Transverse colon (tissue), 4 donors: ENCODE measurements at regions not wholly inside any gene's neighbourhood (a gene's known extent, or its start where the extent isn't known, plus 50 kb on each side); places are given as distances from the start of the nearest gene placed in this dataset.

ENCODE experiments used
- DNase-seq: peaks from one replicate; pipeline ENCODE4 v3.0.0-alpha.2; 2019
- H3K27ac ChIP-seq, 4 donors: fragments of 200-600 bp; sonication (generic); 2 replicates each; pipeline ENCODE4 v1.5.1; 2016 to 2018; ENCODE audit warnings: inconsistent platforms in 4 of 4
- H3K27me3 ChIP-seq: fragments of 200-600 bp; sonication (generic); 2 replicates; pipeline ENCODE4 v1.5.1; 2017; ENCODE audit warnings: inconsistent platforms
- H3K36me3 ChIP-seq, 4 donors: fragments of 200-600 bp; sonication (generic); 2 replicates each; pipeline ENCODE4 v1.5.1; 2017 to 2019; ENCODE audit warnings: inconsistent platforms in 4 of 4
- H3K4me1 ChIP-seq, 4 donors: fragments of 200-600 bp; sonication (generic); 2 replicates each; pipeline ENCODE4 v1.5.1; 2017 to 2020; ENCODE audit warnings: inconsistent platforms in 4 of 4
- H3K4me3 ChIP-seq, 4 donors: fragments of 200-600 bp; sonication (generic); 1 replicate in 1 of 4; 2 replicates in 3 of 4; pipeline versions ENCODE4 v1.5.1 to v1.6.1; 2017 to 2019; ENCODE audit warnings: inconsistent platforms in 4 of 4
- H3K9me3 ChIP-seq, 2 donors: fragments of 200-600 bp; sonication (generic); 2 replicates each; pipeline ENCODE4 v1.5.1; 2017 to 2019; ENCODE audit warnings: inconsistent platforms in 2 of 2
- EP300 ChIP-seq: sonication (generic); formaldehyde crosslinking; IDR thresholded peaks from one replicate; pipeline ENCODE4 v1.6.1; 2017; ENCODE audit warnings: antibody characterized with exemption, low read depth
- POLR2A ChIP-seq: fragments of 450-650 bp; IDR thresholded peaks from one replicate; pipeline ENCODE4 v1.6.1; 2016; ENCODE audit warnings: antibody characterized with exemption, mild to moderate bottlenecking, moderate library complexity
- POLR2AphosphoS5 ChIP-seq, 3 donors: sonication (generic); formaldehyde crosslinking; IDR thresholded peaks; one replicate each; pipeline ENCODE4 v1.6.1; 2016; ENCODE audit warnings: antibody characterized with exemption in 3 of 3
- WGBS, 2 donors: methylation state at CpG; one replicate each; pipeline ENCODE4 v1.1.5; 2018; ENCODE audit warnings: low coverage in 1 of 2; 5-methylcytosine and 5-hydroxymethylcytosine counted together
- in situ Hi-C, 4 donors: fragments of 200-750 bp; cut with MboI; loops; one replicate each; pipeline versions ENCODE4 v1.15.0 to v1.15.1; 2017; ENCODE audit warnings: low sequenced_read_pairs in 3 of 4, low pct_ligation_motif_present in 1 of 4, low pct_unique_long_range_greater_than_20kb in 1 of 4
- intact Hi-C: fragments of 100-400 bp; cut with DNase I; formaldehyde crosslinking; loops from one replicate; pipeline ENCODE4 v1.15.1; 2023; ENCODE audit warnings: low total_unique reads
- TF ChIP-seq, protein P1 (sequence below), 5 experiments: fragments of 200-600 bp in 3 of 5; fragments of 450-650 bp in 2 of 5; sonication (generic) in 3 of 5; IDR thresholded peaks; 1 replicate in 2 of 5; 2 replicates in 3 of 5; pipeline ENCODE4 v1.5.1; 2016 to 2017; ENCODE audit warnings: antibody characterized with exemption in 5 of 5, inconsistent platforms in 3 of 5, mild to moderate bottlenecking in 2 of 5, moderate library complexity in 1 of 5

DNA sequence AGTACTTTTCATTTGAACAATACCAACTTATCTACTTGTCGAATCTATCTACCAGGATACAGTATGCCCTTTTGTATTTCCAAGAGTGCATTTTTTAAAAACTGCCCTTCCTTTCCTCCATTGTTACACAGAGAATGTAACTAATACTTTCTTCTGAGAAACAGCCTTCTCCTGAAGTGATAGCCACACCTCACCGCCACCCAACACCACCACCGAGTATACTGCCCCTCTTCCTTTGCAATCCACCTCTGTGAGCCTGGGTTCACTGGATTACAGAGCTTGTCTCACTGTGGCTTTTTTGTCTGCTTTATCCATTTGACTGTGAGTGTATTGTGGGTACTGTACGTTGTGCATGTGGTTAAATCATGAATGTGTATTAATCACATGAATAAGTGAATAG is 305.4 kb downstream of the KLF12 start:
- in situ Hi-C loops = loop anchor here in 1 of 4 donors (25.0 kb wide), 1 partner anchor 458 kb away; no protein-coding TSS in a partner anchor
- WGBS, 2 donors = 81 to 86% methylated on average over 3 to 4 of the region's 4 CpGs

DNA sequence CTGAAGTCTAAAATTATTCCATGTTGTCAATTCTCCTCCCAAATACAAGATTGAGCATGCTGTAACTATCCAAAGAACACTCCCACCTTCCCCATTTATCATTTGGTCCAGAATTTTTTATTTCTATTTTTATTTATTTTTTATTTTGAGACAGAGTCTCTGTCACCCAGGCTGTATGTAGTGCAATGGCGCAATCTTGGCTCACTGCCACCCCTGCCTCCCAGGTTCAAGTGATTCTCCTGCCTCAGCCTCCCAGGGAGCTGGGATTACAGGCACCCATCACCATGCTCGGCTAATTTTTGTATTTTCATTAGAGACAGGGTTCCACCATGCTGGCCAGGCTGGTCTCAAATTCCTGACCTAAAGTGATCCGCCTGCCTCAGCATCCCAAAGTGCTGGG is 306.8 kb downstream of the KLF12 start:
- WGBS, 2 donors = 75 to 90% methylated on average over 3 of the region's 3 CpGs
- DNase-seq = no peak
- Histone ChIP-seq H3K9me3 (no peaks in the 10 kb centered on the region), H3K4me1 (peaks cover 0 to 5% (median 4%) of the 10 kb centered on the region in 4 donors), H3K27me3 (no peaks in the 10 kb centered on the region), H3K4me3 (no peak overlapping the region), H3K27ac (no peak overlapping the region), H3K36me3 (no peaks in the 10 kb centered on the region)
- intact Hi-C loops (no loop called here), in situ Hi-C loops (loop anchor here in 1 of 4 donors (25.0 kb wide), 1 partner anchor 460 kb away; no protein-coding TSS in a partner anchor)
- TF ChIP-seq, protein P1, sequence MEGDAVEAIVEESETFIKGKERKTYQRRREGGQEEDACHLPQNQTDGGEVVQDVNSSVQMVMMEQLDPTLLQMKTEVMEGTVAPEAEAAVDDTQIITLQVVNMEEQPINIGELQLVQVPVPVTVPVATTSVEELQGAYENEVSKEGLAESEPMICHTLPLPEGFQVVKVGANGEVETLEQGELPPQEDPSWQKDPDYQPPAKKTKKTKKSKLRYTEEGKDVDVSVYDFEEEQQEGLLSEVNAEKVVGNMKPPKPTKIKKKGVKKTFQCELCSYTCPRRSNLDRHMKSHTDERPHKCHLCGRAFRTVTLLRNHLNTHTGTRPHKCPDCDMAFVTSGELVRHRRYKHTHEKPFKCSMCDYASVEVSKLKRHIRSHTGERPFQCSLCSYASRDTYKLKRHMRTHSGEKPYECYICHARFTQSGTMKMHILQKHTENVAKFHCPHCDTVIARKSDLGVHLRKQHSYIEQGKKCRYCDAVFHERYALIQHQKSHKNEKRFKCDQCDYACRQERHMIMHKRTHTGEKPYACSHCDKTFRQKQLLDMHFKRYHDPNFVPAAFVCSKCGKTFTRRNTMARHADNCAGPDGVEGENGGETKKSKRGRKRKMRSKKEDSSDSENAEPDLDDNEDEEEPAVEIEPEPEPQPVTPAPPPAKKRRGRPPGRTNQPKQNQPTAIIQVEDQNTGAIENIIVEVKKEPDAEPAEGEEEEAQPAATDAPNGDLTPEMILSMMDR (IDR thresholded peaks at IDR 0.05) = no peak
- TF ChIP-seq POLR2A (no peak), EP300 (no peak)

More for the DNA sequence above, 305.4 kb downstream of the KLF12 start:
- intact Hi-C loops = no loop called here
- Histone ChIP-seq H3K27ac (no peak overlapping the region), H3K9me3 (no peaks in the 10 kb centered on the region), H3K4me3 (no peak overlapping the region), H3K27me3 (no peaks in the 10 kb centered on the region), H3K4me1 (peaks cover 0 to 10% (median 6%) of the 10 kb centered on the region in 4 donors), H3K36me3 (no peaks in the 10 kb centered on the region)
- no peak for DNase-seq
- TF ChIP-seq POLR2AphosphoS5 (IDR thresholded peaks at IDR 0.05) = no peak
- no peak for TF ChIP-seq POLR2A
- no peak for TF ChIP-seq EP300
- TF ChIP-seq, protein P1 (IDR thresholded peaks at IDR 0.05) = no peak

DNA sequence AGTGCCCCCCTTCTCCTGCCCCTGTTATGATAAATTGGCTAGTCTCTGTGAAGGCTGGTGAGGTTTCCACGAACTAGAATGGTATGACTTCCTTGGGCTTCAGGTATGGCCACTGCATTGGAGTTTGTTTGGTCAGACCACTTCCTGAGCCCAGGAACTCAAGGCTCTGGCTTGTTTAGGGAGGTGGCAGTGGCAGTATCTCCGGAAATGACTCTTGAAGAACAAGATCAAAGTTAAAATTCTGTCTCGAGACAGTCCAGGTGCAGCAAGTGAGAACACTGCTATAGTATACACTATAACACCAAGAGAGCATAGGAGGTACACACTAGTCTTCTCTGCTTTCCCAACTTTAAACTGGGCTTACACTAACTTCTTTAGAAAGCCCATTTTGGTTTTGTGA is 309.1 kb downstream of the KLF12 start:
- Histone ChIP-seq H3K27ac (no peak overlapping the region), H3K4me1 (no peaks in the 10 kb centered on the region), H3K27me3 (no peaks in the 10 kb centered on the region), H3K9me3 (no peaks in the 10 kb centered on the region), H3K36me3 (no peaks in the 10 kb centered on the region), H3K4me3 (no peak overlapping the region)
- DNase-seq = no peak
- in situ Hi-C loops (loop anchor here in 1 of 4 donors (25.0 kb wide), 1 partner anchor 462 kb away; no protein-coding TSS in a partner anchor), intact Hi-C loops (no loop called here)
- TF ChIP-seq, protein P1 (IDR thresholded peaks at IDR 0.05) = no peak
- no peak for TF ChIP-seq POLR2A
- no peak for TF ChIP-seq EP300
- no peak for TF ChIP-seq POLR2AphosphoS5 (IDR thresholded peaks at IDR 0.05)
- WGBS, 2 donors = 87 to 100% methylated on average over 1 to 3 of the region's 3 CpGs

DNA sequence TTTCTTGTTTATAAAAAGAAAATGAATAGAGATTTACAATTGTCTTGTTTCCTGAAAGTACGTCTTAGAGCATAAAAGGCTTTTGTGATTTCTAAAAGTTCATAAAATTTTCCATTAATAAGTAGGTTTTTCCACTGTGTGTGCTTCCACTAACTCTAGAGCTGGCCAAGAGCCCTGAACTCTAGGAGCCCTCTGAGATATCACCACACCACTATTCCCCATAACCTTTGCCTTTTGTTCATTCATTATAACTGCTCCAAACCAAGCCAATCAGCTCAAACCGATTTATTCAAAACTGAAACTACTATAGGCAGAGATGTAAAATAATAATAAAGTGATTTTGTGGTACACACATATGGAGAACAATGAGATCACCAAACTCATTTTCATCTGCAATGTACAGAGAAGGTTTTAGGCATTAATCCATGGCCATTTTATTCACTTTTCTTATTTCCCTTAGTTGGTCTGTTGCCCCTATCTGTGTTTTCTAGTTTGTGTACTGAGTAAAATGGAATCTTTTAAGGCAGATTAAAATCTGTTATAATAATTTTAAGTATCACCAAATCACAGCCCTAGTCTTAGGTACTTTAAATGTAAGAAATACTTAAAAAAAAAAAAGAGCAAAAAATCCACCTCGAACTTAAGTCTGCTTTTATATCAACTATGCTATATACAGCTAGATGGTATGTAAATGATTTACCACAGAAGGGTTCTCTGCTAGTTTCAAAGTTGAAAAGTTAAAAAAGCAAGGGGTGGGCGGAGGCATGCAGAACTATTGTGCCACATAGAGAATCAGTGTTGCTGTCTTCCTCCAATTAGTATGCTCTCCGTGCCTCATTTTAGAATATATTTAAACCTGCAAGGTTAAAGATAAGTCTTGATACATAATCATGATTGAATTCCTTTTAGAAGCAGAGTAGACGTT is 311.3 kb downstream of the KLF12 start:
- Histone ChIP-seq H3K4me3 (no peak overlapping the region), H3K9me3 (no peaks in the 10 kb centered on the region), H3K27ac (no peak overlapping the region), H3K4me1 (no peaks in the 10 kb centered on the region), H3K27me3 (no peaks in the 10 kb centered on the region), H3K36me3 (no peaks in the 10 kb centered on the region)
- WGBS, 2 donors = 84 to 93% methylated on average over 6 of the region's 6 CpGs
- TF ChIP-seq POLR2A = no peak
- TF ChIP-seq, protein P1 (IDR thresholded peaks at IDR 0.05) = no peak
- TF ChIP-seq POLR2AphosphoS5 (IDR thresholded peaks at IDR 0.05) = no peak
- no peak for TF ChIP-seq EP300
- intact Hi-C loops (no loop called here), in situ Hi-C loops (no loop called here)
- DNase-seq = no peak
